ENCODE measurements at regions not wholly inside any gene's neighbourhood (a gene's known extent, or its start where the extent isn't known, plus 50 kb on each side); places are given as distances from the start of the nearest gene placed in this dataset.

GRCh38 chr3:94225148-94225865, 162.4 kb downstream of the NSUN3 start:
- TF ChIP-seq CHD1 (IDR thresholded peaks at IDR 0.05; ENCODE audit: low read depth, low read length) (no peak), EGR1 (IDR thresholded peaks at IDR 0.05; ENCODE audit: borderline replicate concordance, low read depth, low read length) (no peak), SP2 (IDR thresholded peaks at IDR 0.05; ENCODE audit: low read length) (no peak), CTCF (IDR thresholded peaks at IDR 0.05; ENCODE audit: control extremely low read depth in 1 of 3, insufficient read depth in 1 of 3, low read depth in 1 of 3, low read length in 3 of 3) (no peak), POLR2A (IDR thresholded peaks at IDR 0.05; ENCODE audit: control extremely low read depth in 1 of 2, low read depth in 2 of 2, low read length in 2 of 2) (no peak), GABPA (IDR thresholded peaks at IDR 0.05; ENCODE audit: borderline replicate concordance, insufficient read depth, low read length) (no peak), RNF2 (IDR thresholded peaks at IDR 0.05; ENCODE audit: borderline replicate concordance, low read depth, low read length, missing control alignments, poor library complexity, severe bottlenecking) (no peak), CBX5 (IDR thresholded peaks at IDR 0.05; ENCODE audit: low read depth, low read length) (no peak), RBBP5 (IDR thresholded peaks at IDR 0.05; ENCODE audit: borderline replicate concordance, low read depth, low read length) (no peak), TCF12 (IDR thresholded peaks at IDR 0.05; ENCODE audit: low read depth, low read length) (no peak), CEBPB (IDR thresholded peaks at IDR 0.05; ENCODE audit: low read depth, low read length) (no peak), KDM1A (IDR thresholded peaks at IDR 0.05; ENCODE audit: borderline replicate concordance, low read length) (no peak)

Data from H1 (cell line).